SH-SY5Y (cell line): ENCODE measurements at regions not wholly inside any gene's neighbourhood (a gene's known extent, or its start where the extent isn't known, plus 50 kb on each side); places are given as distances from the start of the nearest gene placed in this dataset.

Source experiments
- GATA2 ChIP-seq: IDR thresholded peaks from 2 replicates; pipeline ENCODE4 v1.6.1; 2011; ENCODE audit warnings: mild to moderate bottlenecking, low read depth, low read length
- GATA3 ChIP-seq: IDR thresholded peaks from 2 replicates; pipeline ENCODE4 v1.6.1; 2011; ENCODE audit warnings: low read depth, mild to moderate bottlenecking, low read length, moderate library complexity

- no peak for TF ChIP-seq GATA3
Observed at GRCh38 chr1:60898413-60898812, 183.9 kb upstream of the NFIA start.

GRCh38 chr1:60896701-60897363 lies 185.5 kb upstream of the NFIA start:
- no peak for TF ChIP-seq GATA2
- no peak for TF ChIP-seq GATA3

GRCh38 chr1:60895701-60896100 lies 186.7 kb upstream of the NFIA start:
- TF ChIP-seq GATA3 (no peak), GATA2 (no peak)

GRCh38 chr1:60895252-60895651 lies 187.1 kb upstream of the NFIA start:
- TF ChIP-seq GATA3 (no peak), GATA2 (no peak)

- no peak for TF ChIP-seq GATA2
Observed at GRCh38 chr1:60894741-60895140, 187.6 kb upstream of the NFIA start.

- TF ChIP-seq GATA3 (no peak), GATA2 (no peak)
Observed at GRCh38 chr1:60894130-60894529, 188.2 kb upstream of the NFIA start.

- no peak for TF ChIP-seq GATA2
- no peak for TF ChIP-seq GATA3
Observed at GRCh38 chr1:60893136-60893930, 189.0 kb upstream of the NFIA start.

GRCh38 chr1:60891765-60892164 lies 190.6 kb upstream of the NFIA start:
- no peak for TF ChIP-seq GATA3
- TF ChIP-seq GATA2 = no peak

- TF ChIP-seq GATA3 = no peak
- TF ChIP-seq GATA2 = no peak
Observed at GRCh38 chr1:60891281-60891680, 191.1 kb upstream of the NFIA start.

GRCh38 chr1:60890664-60891063 lies 191.7 kb upstream of the NFIA start:
- TF ChIP-seq GATA2 = no peak
- no peak for TF ChIP-seq GATA3

GRCh38 chr1:60889709-60890108 lies 192.7 kb upstream of the NFIA start:
- no peak for TF ChIP-seq GATA2
- no peak for TF ChIP-seq GATA3

GRCh38 chr1:60888126-60888525 lies 194.2 kb upstream of the NFIA start:
- no peak for TF ChIP-seq GATA2
- TF ChIP-seq GATA3 = no peak

GRCh38 chr1:60886793-60887331 lies 195.5 kb upstream of the NFIA start:
- TF ChIP-seq GATA3 (peak; percentile 94), GATA2 (peak; percentile 88)

GRCh38 chr1:60886090-60886489 lies 196.3 kb upstream of the NFIA start:
- TF ChIP-seq GATA2 = no peak
- TF ChIP-seq GATA3 = no peak

GRCh38 chr1:60880202-60880601 lies 202.2 kb upstream of the NFIA start:
- TF ChIP-seq GATA3 (no peak), GATA2 (no peak)
